ENCODE measurements at regions not wholly inside any gene's neighbourhood (a gene's known extent, or its start where the extent isn't known, plus 50 kb on each side); places are given as distances from the start of the nearest gene placed in this dataset.

DNA sequence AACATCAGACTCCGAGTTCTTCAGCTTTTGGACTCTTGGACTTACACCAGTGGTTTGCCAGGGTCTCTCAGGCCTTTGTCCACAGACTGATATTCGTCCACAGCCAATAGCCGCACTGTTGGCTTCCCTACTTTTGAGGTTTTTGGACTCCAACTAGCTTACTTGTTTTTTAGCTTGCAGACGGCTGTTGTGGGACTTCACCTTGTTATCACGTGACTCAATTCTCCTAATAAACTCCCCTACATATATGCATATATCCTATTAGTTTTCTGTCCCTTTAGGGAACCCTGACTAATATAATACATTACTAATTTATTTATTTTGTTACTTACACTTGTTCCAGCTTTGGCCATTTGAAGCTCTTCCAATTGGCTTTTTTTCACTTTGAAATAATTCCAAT, 311.3 kb downstream of the BMP2 start:
- DNase-seq (ENCODE audit: low read depth in 2 of 2), result no peak

DNA sequence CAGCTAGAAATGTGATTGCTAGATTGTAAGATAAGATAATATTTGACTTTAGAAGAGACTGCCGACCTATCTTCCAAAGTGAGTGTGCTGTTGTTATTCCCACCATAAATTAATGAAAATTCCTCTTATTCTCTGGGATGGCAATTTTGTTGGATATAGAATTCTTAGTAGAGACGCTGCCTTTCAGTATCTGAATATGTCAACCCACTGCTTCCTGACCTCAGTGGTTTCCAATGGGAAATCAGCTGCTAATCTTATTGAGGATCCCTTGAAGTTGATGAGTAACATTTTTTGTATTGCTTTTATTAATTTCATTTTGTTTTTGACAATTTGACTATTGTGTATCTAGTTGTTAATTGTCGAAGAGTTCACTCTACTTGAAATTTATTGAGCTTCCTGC, 313.0 kb downstream of the BMP2 start:
- DNase-seq (ENCODE audit: low read depth in 2 of 2), result no peak

DNA sequence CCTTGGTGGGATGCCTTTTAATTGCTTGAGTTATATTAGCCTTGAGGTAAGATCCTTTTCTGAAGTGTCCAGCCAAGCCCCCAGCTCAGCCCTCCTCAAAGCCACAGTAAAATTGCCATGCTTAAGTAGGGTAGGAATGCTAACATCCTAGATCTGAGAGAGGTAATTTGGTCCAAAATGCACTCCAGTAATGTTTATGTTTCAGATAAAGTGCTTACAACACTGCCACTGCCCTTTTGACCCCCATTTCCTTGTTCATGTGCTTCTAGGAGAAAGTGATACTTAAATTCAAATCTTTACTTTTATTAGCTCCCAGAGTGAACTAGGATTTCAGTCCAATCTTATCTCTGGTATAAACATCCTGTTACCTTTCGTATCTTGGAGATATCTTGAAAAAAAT, 318.0 kb downstream of the BMP2 start:
- DNase-seq (ENCODE audit: low read depth in 2 of 2), result no peak

DNA sequence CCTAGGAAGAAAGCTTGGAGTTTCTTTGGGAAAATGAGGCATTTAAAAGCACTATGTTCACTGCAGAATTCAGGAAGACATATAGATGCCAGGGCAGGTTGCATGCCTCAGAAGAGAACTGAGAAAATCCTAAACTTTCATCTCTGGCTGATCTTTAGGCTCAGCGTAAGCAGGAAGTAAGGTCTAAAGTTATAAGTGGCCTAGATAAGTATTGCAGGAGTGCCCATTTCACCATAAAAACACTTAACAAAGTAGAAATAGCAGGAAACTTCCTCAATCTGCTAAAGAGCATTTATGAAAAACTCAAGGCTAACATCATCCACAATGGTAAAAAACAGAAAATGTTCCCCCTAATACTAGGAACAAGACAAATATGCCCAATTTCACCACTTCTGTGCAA, 320.3 kb downstream of the BMP2 start:
- DNase-seq (ENCODE audit: low read depth in 2 of 2), result no peak

- no peak for DNase-seq (ENCODE audit: low read depth in 2 of 2)
Measured at GRCh38 chr20:7090001-7090400, 322.5 kb downstream of the BMP2 start.

DNA sequence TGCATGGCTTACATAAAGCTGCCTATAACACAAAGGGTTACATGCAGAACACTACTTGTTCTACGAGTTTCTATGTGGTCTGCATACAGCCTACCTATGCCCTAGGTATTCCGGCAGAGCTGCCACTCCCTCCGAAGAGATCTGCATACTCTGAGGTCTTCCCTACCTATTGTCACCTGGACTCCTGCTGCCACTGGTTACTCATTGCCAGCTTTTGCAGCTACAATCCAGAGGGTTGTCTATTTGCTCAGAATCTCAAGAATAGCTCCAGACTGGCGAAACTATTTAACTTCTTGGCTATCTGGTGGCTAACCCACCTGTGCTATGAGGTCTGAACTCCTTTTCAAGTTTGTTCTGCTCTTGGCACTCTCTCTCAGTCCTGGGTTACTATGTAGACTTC, 323.3 kb downstream of the BMP2 start:
- no peak for DNase-seq (ENCODE audit: low read depth in 2 of 2)

- no peak for DNase-seq (ENCODE audit: low read depth in 2 of 2)
Measured at GRCh38 chr20:7091655-7092054, 324.2 kb downstream of the BMP2 start.

- DNase-seq (ENCODE audit: low read depth in 2 of 2), result no peak
Measured at GRCh38 chr20:7094438-7094997, 327.0 kb downstream of the BMP2 start.

- DNase-seq (ENCODE audit: low read depth in 2 of 2), result no peak
Measured at GRCh38 chr20:7106910-7107309, 339.4 kb downstream of the BMP2 start.

DNA sequence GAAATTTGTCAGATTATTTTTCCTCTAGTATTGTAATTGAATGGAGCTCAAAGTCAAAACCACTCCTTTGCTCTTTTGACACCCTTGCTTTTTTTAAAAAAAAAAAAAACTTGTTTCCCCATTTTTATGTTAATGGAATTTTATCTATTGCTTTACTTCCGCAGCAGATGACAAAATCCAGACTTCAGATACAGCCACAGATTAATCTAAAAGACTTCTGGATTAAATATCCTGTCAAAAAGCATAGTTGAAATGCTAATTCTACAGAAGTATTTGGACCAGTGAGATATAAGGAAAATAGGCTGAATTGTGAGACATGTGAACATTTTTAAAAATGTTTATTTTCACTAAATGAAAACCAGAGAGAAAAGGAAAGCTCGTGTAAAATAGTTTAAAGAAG, 341.4 kb downstream of the BMP2 start:
- no peak for DNase-seq (ENCODE audit: low read depth in 2 of 2)

DNA sequence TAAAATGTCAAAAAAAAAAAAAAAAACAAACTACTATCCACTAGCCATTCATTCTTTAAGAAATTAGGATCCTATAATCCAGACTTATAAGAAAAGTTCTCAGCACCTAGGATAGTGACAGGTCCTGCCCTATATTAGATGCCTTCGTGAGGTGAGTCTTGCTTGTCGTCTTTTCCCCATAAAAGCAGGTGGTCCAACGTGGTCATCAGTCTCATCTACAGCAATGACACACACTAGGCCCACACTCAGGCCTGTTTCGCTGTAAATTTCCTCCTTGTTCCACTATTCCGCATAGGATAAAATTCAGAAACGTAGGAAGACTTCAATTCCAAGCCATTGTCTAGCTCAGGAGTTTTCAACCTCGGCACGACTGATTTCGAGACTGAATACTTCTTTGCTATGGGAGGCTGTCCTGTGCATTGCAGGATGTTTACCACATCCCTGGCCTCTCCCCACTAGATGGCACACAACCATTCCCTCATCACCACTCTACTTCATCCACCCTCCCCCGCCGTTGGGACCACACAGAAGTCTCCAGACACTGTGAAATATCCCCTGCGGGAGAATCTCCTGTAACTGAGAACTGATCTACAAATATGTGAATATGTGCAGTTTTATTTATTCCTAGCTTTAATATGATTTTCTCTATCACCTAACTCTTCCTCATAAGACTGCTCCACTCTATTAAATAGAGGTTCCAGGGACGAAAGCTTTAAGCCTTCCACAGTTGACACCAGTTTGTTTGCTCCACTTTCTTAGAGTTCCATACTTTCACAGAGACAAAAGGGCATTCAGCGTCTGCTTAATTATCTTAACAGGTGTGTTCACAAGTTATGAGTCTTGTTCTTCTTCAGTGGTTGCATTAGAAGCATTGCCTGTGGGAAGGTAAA, 346.3 kb downstream of the BMP2 start:
- DNase-seq (ENCODE audit: low read depth in 2 of 2), result no peak

GRCh38 chr20:7123457-7123856, 356.0 kb downstream of the BMP2 start:
- no peak for DNase-seq (ENCODE audit: low read depth in 2 of 2)

DNA sequence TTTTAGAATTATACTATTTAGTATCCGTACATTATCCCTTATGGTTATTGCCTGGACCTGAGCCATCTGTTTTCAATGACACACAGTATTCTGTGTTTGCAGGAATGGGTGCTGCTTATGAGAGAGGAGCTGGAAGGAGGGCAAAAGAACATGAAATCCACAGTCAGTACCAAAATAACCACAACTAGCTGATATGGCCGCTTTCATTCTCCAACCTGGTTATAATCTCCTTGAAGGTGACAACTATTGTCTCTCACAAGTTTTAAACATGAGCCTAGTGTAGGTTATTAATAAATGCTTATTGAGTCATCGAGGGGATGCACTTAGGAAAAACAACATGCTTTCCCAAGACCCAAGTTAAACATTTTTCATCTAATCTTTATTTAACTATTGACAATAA, 356.6 kb downstream of the BMP2 start:
- no peak for DNase-seq (ENCODE audit: low read depth in 2 of 2)

GRCh38 chr20:7136886-7137285, 369.4 kb downstream of the BMP2 start:
- no peak for DNase-seq (ENCODE audit: low read depth in 2 of 2)

- no peak for DNase-seq (ENCODE audit: low read depth in 2 of 2)
Measured at GRCh38 chr20:7137395-7138151, 370.1 kb downstream of the BMP2 start.

DNA sequence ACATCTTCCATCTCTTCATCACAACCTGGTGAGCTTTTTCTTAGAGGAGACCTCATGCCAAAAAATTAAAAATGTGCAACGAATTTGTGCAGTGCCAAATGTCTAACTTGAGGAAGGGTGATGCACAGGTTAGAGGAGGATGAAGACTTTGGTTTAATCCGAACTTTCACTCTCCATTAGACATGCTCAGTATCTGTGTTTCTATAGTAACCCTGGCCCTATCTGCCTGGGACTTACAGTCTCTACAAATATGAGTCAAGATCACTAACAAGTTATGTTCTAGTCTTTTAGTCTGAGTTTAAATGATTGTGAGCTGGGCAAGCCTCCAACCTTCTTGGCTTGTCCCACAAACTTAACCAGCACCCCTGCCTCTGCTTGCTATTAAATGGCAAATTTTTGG, 377.0 kb downstream of the BMP2 start:
- no peak for DNase-seq (ENCODE audit: low read depth in 2 of 2)

- no peak for DNase-seq (ENCODE audit: low read depth in 2 of 2)
Measured at GRCh38 chr20:7146552-7147219, 379.2 kb downstream of the BMP2 start.

DNA sequence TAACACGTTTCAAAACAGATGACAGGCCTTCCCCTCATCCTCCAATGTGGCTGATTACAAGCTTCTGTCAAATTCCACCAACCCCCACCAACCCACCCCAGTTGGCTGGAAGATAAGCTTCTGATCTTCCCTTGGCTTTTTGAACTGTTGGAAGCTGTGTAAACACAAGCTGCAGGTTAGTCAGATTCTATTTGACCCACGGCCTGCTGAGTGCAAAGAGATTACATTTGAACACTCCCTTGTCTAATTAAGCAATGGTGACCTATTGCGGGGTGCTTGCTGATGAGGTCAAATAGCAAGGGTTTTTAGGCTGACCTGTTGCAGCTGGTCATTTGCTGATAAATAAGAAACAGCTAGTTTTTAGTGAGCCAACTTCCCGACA, 379.7 kb downstream of the BMP2 start:
- no peak for DNase-seq (ENCODE audit: low read depth in 2 of 2)

DNA sequence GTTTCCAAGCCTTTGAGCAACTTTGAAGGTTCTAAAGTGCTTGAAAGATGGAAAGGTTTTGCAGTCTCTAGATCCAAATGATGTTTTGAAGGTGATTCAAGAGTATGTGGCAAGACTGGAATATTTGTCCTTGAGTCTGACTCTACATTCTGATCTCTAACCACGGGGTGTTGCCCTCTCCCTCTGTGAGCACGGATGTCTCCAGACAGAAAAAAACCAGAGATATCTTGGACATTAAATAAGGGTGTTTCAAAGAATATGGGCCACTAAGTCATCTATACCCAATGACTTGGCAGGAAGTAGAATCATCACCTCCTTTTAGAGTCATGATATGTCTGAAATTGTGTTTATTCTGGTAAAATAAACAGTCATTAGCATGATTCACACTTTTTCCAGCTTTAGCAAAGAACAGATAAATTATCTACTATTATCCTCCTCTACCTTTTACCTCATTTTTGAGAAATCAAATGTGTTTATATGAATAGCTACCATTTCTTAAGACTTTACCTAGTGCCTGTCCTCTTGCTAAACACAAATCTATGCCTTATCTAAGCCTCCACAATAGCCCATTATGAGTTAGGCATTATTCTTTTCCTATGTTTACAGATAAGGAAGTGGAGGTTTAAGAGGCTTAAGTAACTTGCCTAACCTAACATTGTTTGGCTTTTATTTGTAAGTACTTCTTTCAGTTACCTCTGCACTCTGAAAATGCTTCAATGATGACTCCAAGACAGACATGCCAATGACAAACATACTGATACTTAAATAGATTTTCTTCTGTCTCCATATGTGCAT, 384.4 kb downstream of the BMP2 start:
- DNase-seq (ENCODE audit: low read depth in 2 of 2), result no peak

GRCh38 chr20:7155282-7155681, 387.8 kb downstream of the BMP2 start:
- no peak for DNase-seq (ENCODE audit: low read depth in 2 of 2)

DNA sequence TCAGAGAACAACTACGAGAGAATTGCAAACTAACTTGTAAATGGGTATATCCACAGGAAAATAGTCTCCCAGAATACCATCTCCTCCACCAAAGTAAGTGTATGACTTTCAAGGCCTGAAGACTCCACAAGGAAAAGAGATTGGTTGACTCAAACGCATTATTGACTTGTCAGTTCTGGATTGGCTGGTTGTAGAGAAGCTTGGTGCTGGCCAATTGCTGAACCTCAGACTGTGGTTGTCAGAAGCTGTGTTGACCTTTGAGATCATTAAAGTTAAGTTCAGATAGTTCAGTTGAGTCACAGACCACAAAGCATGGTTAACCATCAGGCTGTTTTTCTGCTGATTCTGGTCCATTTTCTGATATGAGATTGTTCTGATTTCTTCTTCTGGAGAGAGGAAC, 388.3 kb downstream of the BMP2 start:
- no peak for DNase-seq (ENCODE audit: low read depth in 2 of 2)

DNA sequence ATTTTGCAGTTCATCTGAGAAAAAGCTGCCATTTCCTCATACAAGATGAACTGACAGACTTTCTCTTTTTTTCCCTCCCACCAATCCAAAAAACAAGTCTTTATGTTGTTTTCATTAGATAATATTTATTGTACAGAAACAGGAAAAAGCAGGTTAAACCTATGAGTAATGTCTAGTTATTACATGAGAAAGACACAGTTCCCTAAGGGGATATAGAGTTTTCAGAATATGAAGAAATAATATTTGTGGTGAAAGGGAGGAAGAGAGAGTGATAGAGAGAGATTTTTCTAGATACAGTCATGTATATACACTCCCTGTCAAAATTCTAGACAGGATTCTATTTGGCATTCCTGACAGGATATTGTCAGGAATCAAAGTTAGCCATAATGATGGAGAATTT, 392.4 kb downstream of the BMP2 start:
- no peak for DNase-seq (ENCODE audit: low read depth in 2 of 2)

Measured in stimulated activated CD4-positive, alpha-beta T cell treated with anti-CD3 and anti-CD28 coated beads, Interleukin-12 subunit alpha, Interleukin-12 subunit beta, amount 100 ng/mL, for 24 hours (primary cell).